HepG2 (cell line): ENCODE measurements at regions not wholly inside any gene's neighbourhood (a gene's known extent, or its start where the extent isn't known, plus 50 kb on each side); places are given as distances from the start of the nearest gene placed in this dataset.

Experiments
- CTCF ChIP-seq: sonication (generic); formaldehyde crosslinking; IDR thresholded peaks from 2 replicates; pipeline ENCODE4 v1.5.0; 2020; ENCODE audit warnings: mild to moderate bottlenecking, missing genetic modification reagents, moderate library complexity
- POLR2A ChIP-seq, 2 experiments: IDR thresholded peaks; 2 replicates each; pipeline ENCODE4 v1.6.1; 2011; ENCODE audit warnings: low read depth in 2 of 2, low read length in 2 of 2, mild to moderate bottlenecking in 1 of 2, moderate library complexity in 1 of 2; ENCODE audit not compliant: insufficient read depth in 1 of 2
- SIX1 ChIP-seq: sonication (generic); formaldehyde crosslinking; IDR thresholded peaks from 2 replicates; pipeline ENCODE4 v1.4.0; 2020; ENCODE audit warnings: missing genetic modification reagents, borderline replicate concordance
- TCF12 ChIP-seq, 2 experiments: fragments of 450-650 bp in 1 of 2; sonication (generic) in 1 of 2; formaldehyde crosslinking in 1 of 2; IDR thresholded peaks; 2 replicates each; pipeline versions ENCODE4 v1.6.1 to v1.8.0; 2017 to 2022; ENCODE audit warnings: antibody characterized with exemption in 1 of 2, mild to moderate bottlenecking in 1 of 2, missing genetic modification reagents in 1 of 2, moderate library complexity in 1 of 2

- TF ChIP-seq CTCF (no peak), POLR2A (IDR thresholded peaks at IDR 0.05; ENCODE audit: insufficient read depth in 1 of 2, low read depth in 2 of 2, low read length in 2 of 2) (no peak), SIX1 (CRISPR knock-in tag) (no peak), TCF12 (IDR thresholded peaks at IDR 0.05) (no peak), TCF12 (CRISPR knock-in tag; IDR thresholded peaks at IDR 0.05) (no peak)
These were observed 208.4 kb upstream of the DTNBP1 start for GRCh38 chr6:15871276-15871675.
